ENCODE measurements at regions not wholly inside any gene's neighbourhood (a gene's known extent, or its start where the extent isn't known, plus 50 kb on each side); places are given as distances from the start of the nearest gene placed in this dataset.

DNA sequence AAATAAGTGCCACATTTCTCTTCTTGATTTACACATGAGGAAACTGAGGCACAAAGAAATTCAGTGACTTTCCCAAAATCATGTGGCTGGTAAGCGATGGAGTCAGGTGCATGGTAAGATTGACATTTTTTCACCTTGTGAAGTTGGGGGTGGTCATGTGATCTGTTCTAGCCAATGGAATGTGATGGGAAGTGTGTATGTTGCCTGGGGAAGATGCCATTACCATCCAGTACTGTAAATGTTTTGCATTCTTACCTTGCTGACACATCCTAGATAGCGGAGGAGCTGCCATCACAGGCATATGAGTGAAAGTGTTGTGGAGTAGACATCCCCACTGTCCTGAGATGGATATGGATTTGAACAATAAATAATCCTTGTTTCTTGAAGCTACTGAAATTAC is 499.6 kb upstream of the SULF2 start:
- Histone ChIP-seq H3K27ac (ENCODE audit: low read depth) (no peak overlapping the region), H3K36me3 (ENCODE audit: insufficient read depth) (no peaks in the 10 kb centered on the region), H3K4me3 (ENCODE audit: low read depth, low read length) (no peak overlapping the region), H3K4me1 (ENCODE audit: insufficient read depth) (no peaks in the 10 kb centered on the region)
- DNase-seq (ENCODE audit: extremely low spot score) = no peak
- 93% methylated on average over 2 of the region's 2 CpGs for WGBS

DNA sequence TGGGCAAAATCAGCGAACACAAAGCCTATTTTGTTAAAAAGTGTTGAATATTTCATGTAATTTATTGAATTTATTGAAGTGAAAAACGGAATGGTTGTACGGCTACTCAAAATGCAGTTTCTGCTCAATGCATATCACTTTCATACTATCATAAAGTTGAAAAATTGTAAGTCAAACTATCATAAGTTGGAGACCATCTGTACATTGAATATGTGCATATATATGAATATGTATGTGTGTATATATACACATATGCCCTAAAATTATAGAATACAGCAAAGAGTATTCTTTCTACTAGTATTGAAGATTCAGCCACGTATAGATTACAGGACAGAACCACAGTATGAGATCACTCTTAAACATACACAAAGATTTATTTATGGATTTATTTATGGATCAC is 499.0 kb upstream of the SULF2 start:
- Histone ChIP-seq H3K4me1 (ENCODE audit: insufficient read depth) (no peaks in the 10 kb centered on the region), H3K4me3 (ENCODE audit: low read depth, low read length) (no peak overlapping the region), H3K36me3 (ENCODE audit: insufficient read depth) (no peaks in the 10 kb centered on the region), H3K27ac (ENCODE audit: low read depth) (no peak overlapping the region)
- DNase-seq (ENCODE audit: extremely low spot score) = no peak
- WGBS = 89% methylated on average over 4 of the region's 4 CpGs

DNA sequence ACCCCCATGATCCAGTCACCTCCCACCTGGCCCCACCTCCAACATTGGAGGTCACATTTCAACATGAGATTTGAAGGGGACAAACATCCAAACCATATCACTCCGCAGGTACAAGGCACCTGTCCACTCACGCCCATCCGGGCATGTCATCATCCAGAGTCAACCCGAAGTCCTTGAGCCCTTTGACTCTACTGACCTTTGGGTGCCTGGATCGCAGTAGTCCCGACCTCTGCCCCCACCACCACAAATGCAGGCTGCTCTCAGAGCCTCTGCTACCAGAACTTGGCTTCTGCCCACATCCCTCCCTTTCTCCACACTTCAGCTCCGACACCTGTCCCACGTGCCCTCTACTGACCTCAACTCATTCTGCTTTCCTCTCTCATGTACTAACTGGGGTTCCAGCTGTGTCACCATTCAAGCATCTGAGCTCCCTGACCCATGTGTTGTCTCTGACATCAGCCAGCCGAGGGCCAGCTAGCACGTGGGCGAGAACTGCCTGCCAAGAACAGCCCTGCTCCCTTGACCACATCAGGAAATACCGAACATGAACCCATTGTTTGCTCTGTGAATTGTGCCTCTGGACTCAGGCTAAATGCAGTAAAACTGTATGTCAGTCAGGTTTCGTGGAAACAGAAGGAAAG is 498.3 kb upstream of the SULF2 start:
- Histone ChIP-seq H3K4me1 (ENCODE audit: insufficient read depth) (no peaks in the 10 kb centered on the region), H3K36me3 (ENCODE audit: insufficient read depth) (no peaks in the 10 kb centered on the region), H3K27ac (ENCODE audit: low read depth) (no peak overlapping the region), H3K4me3 (ENCODE audit: low read depth, low read length) (no peak overlapping the region)
- DNase-seq (ENCODE audit: extremely low spot score) = no peak
- 76% methylated on average over 13 of the region's 13 CpGs for WGBS

DNA sequence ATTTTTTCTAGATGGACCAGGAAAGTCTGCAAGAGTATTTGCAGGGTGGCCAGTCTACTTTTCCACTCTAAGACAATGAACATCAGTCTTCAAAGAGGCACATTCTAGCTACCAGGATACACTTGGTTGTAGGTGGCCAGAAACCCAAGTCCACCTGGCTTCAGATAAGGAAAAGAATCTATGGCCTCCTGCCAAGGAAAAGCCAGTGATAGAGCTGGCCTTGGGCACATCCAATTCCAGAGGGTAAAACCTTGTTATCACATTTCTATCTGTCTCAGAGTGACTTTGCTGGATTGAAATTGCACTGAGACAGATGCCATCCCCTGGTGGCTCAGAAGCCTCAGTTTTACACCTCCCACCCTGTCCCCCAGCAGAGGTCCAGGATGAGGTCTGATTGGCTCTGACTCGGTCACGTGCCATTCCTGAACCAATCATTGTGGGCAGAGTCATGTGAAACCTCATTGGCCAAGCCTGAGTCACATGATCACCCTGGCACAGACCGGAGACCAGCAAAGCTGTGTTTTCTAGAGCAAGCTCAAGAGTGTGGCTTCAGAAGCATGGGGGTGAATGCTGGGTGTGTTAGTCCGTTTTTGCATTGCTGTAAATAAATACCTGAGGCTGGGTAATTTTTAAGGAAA is 497.4 kb upstream of the SULF2 start:
- WGBS = 94% methylated on average over 4 of the region's 4 CpGs
- H3K36me3 ChIP-seq (ENCODE audit: insufficient read depth) = no peaks in the 10 kb centered on the region

DNA sequence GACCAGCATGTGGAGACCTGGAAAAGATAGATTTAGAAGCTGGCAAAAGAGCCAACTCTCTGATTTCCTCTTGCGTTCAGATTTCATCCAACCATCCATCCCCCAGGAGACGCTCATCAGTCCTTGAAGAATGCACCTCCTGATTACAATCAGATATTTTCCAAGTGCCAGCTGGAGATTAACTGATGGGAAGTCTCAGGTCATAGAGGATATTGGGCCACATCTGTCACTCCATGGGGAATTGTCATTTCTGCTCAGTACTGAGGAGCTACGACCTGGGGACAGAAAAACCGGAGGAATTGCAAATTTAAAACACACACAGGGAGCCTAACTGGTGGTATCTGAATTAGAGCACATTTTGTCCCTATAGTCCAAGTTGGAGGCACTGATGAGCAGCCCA is 496.2 kb upstream of the SULF2 start:
- Histone ChIP-seq H3K27ac (ENCODE audit: low read depth) (no peak overlapping the region), H3K36me3 (ENCODE audit: insufficient read depth) (no peaks in the 10 kb centered on the region), H3K4me3 (ENCODE audit: low read depth, low read length) (no peak overlapping the region), H3K4me1 (ENCODE audit: insufficient read depth) (no peaks in the 10 kb centered on the region)
- whole genome bisulfite sequencing = 94% methylated on average over 4 of the region's 4 CpGs
- DNase-seq (ENCODE audit: extremely low spot score) = no peak

More for the DNA sequence above, 497.4 kb upstream of the SULF2 start:
- no peak for DNase-seq (ENCODE audit: extremely low spot score)
- Histone ChIP-seq H3K4me1 (ENCODE audit: insufficient read depth) (no peaks in the 10 kb centered on the region), H3K4me3 (ENCODE audit: low read depth, low read length) (no peak overlapping the region), H3K27ac (ENCODE audit: low read depth) (no peak overlapping the region)

DNA sequence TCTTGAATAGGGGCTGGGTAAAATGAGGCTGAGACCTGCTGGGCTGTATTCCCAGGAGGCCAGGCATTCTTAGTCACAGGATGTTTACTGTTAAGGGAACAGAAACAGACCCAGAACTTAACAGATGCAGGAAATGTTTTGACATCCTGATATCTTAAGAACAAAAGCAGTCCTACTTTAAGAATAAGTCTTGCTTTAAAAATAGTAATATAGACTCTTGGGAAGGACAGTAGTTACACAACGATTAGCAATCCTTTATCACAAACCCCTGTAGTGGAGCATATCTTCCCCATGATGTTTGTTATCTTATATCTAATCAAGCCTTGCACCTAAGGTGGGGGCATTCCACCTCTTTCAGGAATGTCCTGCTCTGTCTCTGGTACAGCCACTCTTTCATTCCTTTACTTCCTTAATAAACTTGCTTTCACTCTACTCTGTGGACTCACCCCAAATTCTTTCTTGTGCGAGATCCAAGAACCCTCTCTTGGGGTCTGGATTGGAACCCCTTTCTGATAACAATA is 493.7 kb upstream of the SULF2 start:
- WGBS = 49% methylated on average over 2 of the region's 2 CpGs
- no peaks in the 10 kb centered on the region for H3K4me1 ChIP-seq (ENCODE audit: insufficient read depth)
- H3K36me3 ChIP-seq (ENCODE audit: insufficient read depth) = no peaks in the 10 kb centered on the region
- H3K4me3 ChIP-seq (ENCODE audit: low read depth, low read length) = no peak overlapping the region
- no peak for DNase-seq (ENCODE audit: extremely low spot score)
- H3K27ac ChIP-seq (ENCODE audit: low read depth) = no peak overlapping the region

DNA sequence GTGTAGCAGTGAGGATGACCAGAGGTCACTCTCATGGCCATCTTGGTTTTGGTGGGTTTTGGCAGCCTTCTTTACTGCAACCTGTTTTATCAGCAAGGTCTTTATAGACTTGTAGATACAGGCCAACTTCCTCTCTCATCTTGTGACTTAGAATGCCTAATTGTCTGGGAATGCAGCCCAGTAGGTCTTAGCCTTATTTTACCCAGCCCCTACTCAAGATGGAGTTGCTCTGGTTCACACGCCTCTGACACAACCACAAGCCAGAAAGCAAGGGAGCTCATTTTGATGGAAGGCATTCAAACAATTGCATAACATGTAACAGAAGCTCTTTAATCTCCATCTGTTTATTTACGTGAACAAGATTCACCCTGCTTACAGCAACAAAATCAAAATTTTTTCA is 492.0 kb upstream of the SULF2 start:
- no peaks in the 10 kb centered on the region for H3K36me3 ChIP-seq (ENCODE audit: insufficient read depth)
- DNase-seq (ENCODE audit: extremely low spot score) = no peak
- no peak overlapping the region for H3K4me3 ChIP-seq (ENCODE audit: low read depth, low read length)
- no peaks in the 10 kb centered on the region for H3K4me1 ChIP-seq (ENCODE audit: insufficient read depth)
- 57% methylated on average over 2 of the region's 2 CpGs for WGBS
- H3K27ac ChIP-seq (ENCODE audit: low read depth) = no peak overlapping the region

DNA sequence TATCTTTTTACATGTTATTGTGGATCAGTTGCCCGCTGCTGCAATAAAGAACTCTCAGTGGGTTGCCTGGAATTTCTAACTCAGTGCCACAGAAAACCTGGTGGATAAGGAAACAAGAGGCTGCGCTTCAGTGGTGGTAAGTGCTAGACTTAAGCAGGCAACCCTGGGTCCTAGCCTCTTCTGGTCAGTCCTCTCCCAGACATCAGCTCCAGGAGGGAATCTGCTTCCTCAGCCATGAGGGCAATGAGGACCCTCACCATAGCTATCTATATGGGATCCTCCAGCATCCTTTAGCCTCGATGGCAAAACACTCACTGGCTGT is 490.7 kb upstream of the SULF2 start:
- H3K4me1 ChIP-seq (ENCODE audit: insufficient read depth) = no peaks in the 10 kb centered on the region
- H3K27ac ChIP-seq (ENCODE audit: low read depth) = no peak overlapping the region
- no peaks in the 10 kb centered on the region for H3K36me3 ChIP-seq (ENCODE audit: insufficient read depth)
- no peak overlapping the region for H3K4me3 ChIP-seq (ENCODE audit: low read depth, low read length)
- 85% methylated on average over 3 of the region's 3 CpGs for WGBS
- no peak for DNase-seq (ENCODE audit: extremely low spot score)

DNA sequence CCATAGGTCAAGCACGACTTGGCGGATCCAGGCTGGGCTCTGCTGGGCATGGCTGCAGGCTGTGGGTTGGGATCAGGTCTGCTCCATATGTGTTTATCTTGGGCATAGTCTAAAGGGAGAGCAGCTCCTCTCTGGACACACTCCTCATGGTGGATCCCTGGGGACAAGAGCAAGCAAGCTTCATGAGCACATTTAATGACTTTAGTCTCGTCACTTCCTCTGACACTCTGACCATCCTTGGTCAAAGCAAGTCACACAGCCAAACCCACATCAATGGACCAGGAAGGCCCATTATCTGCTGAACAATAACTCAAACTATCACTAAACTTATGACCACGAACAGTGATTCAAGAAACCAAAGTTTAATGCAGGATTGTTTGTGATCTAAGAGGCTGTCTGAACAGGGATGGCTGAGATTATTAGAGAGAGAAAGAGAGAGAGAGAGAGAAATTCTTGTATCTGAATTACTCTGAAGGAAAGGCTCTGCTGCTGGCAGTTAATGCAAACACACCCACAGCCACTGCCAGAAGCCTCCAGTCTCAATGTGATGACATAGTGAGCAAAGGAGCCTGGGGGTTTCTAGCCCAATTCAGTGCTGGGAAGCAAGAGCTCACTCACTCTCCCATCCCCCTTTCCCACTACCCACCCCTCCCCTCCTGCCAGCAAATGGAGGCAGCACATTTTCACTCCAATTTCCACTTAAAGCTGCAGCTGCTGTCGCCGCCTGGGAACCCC is 490.2 kb upstream of the SULF2 start:
- no peaks in the 10 kb centered on the region for H3K4me1 ChIP-seq (ENCODE audit: insufficient read depth)
- H3K27ac ChIP-seq (ENCODE audit: low read depth) = no peak overlapping the region
- no peak overlapping the region for H3K4me3 ChIP-seq (ENCODE audit: low read depth, low read length)
- 66% methylated on average over 6 of the region's 6 CpGs for WGBS
- no peak for DNase-seq (ENCODE audit: extremely low spot score)
- no peaks in the 10 kb centered on the region for H3K36me3 ChIP-seq (ENCODE audit: insufficient read depth)

DNA sequence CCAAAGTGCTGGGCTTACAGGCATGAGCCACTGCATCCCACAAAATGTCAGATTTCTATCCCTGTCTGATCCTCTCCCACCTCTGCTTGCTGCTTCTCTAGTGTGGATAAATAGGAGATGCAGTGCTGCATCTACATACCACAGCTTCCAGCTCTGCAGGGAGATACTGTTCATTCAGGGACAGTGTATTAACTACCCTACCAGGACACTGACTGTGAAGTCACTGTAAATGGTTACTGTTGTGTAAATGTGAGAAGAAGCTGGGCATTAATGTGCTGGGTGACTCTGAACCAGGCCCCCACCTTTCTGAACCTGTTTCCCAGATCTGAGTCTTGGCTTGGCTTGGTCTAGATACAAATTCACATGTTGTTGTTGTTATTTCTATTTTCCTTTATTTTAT is 488.6 kb upstream of the SULF2 start:
- no peak for DNase-seq (ENCODE audit: extremely low spot score)
- no peaks in the 10 kb centered on the region for H3K36me3 ChIP-seq (ENCODE audit: insufficient read depth)
- H3K4me1 ChIP-seq (ENCODE audit: insufficient read depth) = no peaks in the 10 kb centered on the region
- H3K27ac ChIP-seq (ENCODE audit: low read depth) = no peak overlapping the region
- no peak overlapping the region for H3K4me3 ChIP-seq (ENCODE audit: low read depth, low read length)

DNA sequence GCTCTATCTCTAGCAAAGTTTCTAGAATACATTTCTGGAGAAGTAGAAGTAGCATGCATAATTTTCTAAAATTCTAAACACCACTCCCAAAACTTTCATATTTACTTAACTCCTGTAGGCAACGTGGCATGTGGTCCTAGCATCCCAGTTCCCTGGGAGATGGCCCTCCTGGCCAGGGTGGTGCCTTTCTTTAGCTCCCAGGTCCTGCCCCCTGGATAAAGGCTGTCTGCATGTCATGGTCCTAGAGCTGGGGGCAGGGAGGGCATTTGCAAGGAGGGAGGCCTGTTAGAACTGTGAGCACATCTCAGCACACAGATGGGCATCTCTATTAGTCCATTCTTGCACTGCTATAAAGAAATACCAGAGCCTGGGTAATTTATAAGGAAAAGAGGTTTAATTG is 485.6 kb upstream of the SULF2 start:
- Histone ChIP-seq H3K4me1 (ENCODE audit: insufficient read depth) (no peaks in the 10 kb centered on the region), H3K36me3 (ENCODE audit: insufficient read depth) (no peaks in the 10 kb centered on the region), H3K27ac (ENCODE audit: low read depth) (no peak overlapping the region), H3K4me3 (ENCODE audit: low read depth, low read length) (no peak overlapping the region)
- 89% methylated on average over 1 of the region's 1 CpG for WGBS
- DNase-seq (ENCODE audit: extremely low spot score) = no peak

DNA sequence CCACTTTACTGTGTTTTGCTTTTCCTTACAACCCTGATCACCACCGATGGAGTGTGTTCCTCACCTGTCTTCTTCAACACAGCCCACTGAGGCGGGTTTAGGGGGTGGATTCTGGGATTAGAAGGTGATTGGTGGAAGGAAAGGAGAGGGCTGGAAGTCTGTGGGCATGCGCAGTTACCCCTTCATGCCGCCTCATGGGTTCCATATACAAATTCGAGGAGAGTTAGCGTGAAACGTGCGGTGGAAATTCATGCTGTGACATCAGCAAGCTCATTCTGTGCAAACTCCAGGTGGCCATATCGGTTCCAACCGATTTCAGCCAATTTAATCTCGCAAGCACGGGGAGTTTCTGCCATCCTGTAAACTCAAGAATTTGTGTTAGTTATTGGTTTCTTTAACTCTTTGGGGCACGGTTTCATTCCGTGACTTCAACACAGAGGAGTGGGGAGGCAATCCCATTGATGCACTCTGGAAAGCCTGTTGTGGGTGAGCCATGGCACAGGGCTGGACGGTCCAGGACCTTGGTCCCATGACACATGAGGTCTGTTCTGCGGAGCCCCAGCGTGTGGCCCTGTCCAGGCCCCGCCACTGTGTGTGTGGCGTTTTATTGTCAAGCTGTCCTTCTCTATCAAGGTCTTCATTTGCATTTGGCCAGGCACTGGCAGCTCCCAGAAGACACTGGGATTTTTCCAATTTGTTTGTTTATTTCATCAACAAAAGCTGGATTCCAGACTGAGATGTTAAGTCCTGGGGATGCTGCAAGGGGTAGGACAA is 482.8 kb upstream of the SULF2 start:
- 87% methylated on average over 19 of the region's 19 CpGs for WGBS
- DNase-seq (ENCODE audit: extremely low spot score) = no peak
- H3K4me3 ChIP-seq (ENCODE audit: low read depth, low read length) = no peak overlapping the region
- H3K36me3 ChIP-seq (ENCODE audit: insufficient read depth) = no peaks in the 10 kb centered on the region
- no peaks in the 10 kb centered on the region for H3K4me1 ChIP-seq (ENCODE audit: insufficient read depth)
- H3K27ac ChIP-seq (ENCODE audit: low read depth) = no peak overlapping the region

DNA sequence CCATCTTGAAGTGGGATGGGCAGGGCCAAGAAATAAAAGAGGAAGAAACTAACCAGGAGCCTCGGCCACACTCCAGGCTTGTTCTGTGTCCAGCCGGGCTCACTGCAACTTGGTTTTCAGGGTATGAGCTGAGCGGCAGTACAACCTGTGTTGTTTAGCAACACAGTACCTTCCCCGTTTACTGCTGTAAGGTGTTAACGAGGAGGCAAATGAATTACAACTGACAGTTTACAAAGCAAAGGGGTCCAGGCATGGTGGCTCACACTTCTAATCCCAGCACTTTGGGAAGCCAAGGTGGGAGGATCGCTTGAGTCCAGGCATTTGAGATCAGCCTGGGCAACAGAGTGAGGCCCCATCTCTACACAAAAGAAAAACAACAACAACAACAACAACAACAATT is 481.3 kb upstream of the SULF2 start:
- Histone ChIP-seq H3K4me1 (ENCODE audit: insufficient read depth) (no peaks in the 10 kb centered on the region), H3K4me3 (ENCODE audit: low read depth, low read length) (no peak overlapping the region), H3K27ac (ENCODE audit: low read depth) (no peak overlapping the region), H3K36me3 (ENCODE audit: insufficient read depth) (no peaks in the 10 kb centered on the region)
- WGBS = 80% methylated on average over 6 of the region's 6 CpGs
- no peak for DNase-seq (ENCODE audit: extremely low spot score)

DNA sequence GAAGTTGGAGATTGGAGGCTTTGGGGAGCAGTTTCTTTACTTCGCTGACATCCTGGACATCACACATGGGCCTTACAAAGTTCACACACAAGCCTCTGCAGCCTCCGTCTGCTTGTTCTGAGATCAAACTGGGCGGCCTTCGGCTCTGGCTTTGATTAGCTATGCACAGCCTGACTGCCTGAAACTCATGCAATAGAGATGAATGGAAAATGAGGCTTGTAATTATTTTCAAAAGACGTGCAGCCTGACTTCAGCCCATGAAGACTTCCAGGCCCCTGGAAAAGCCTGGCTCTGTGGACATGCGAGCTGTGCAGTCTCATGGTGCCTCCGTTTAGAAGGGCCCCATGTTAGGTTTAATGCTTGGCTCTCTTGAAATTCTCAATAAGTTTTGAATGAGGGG is 480.5 kb upstream of the SULF2 start:
- Histone ChIP-seq H3K4me1 (ENCODE audit: insufficient read depth) (no peaks in the 10 kb centered on the region), H3K4me3 (ENCODE audit: low read depth, low read length) (no peak overlapping the region), H3K36me3 (ENCODE audit: insufficient read depth) (no peaks in the 10 kb centered on the region), H3K27ac (ENCODE audit: low read depth) (no peak overlapping the region)
- 76% methylated on average over 7 of the region's 7 CpGs for WGBS
- DNase-seq (ENCODE audit: extremely low spot score) = no peak
